Left lung (tissue), 4 donors: ENCODE measurements at regions not wholly inside any gene's neighbourhood (a gene's known extent, or its start where the extent isn't known, plus 50 kb on each side); places are given as distances from the start of the nearest gene placed in this dataset.

Experiments
- ATAC-seq: fragments of 200-7000 bp; cut with Tn5 transposase; one replicate; pipeline ENCODE4 v1.9.1; 2020; ENCODE audit warnings: moderate library complexity
- DNase-seq, 4 donors: peaks; one replicate each; pipeline ENCODE4 v3.0.0-alpha.2; 2013 to 2020
- H3K27ac ChIP-seq, 2 donors: fragments of 200-600 bp; sonication (generic) in 1 of 2; one replicate each; pipeline versions ENCODE4 v1.5.0 to v1.8.0; 2020 to 2021
- H3K27me3 ChIP-seq, 2 donors: fragments of 200-600 bp; sonication (generic) in 1 of 2; one replicate each; pipeline versions ENCODE4 v1.5.0 to v1.8.0; 2020 to 2021
- H3K36me3 ChIP-seq, 2 donors: fragments of 200-600 bp; sonication (generic) in 1 of 2; one replicate each; pipeline versions ENCODE4 v1.5.0 to v1.8.0; 2020 to 2021
- H3K4me1 ChIP-seq, 2 donors: fragments of 200-600 bp; one replicate each; pipeline ENCODE4 v1.8.0; 2021
- H3K4me3 ChIP-seq, 2 donors: fragments of 200-600 bp; sonication (generic) in 1 of 2; one replicate each; pipeline versions ENCODE4 v1.5.0 to v1.8.0; 2020 to 2021; ENCODE audit warnings: mild to moderate bottlenecking in 1 of 2
- H3K9me3 ChIP-seq, 2 donors: fragments of 200-600 bp; sonication (generic) in 1 of 2; one replicate each; pipeline versions ENCODE4 v1.5.0 to v1.8.0; 2020 to 2021
- intact Hi-C, 2 donors: fragments of 100-400 bp; cut with DNase I; formaldehyde crosslinking; loops; one replicate each; pipeline versions ENCODE4 v1.11.2 to v1.14.2; 2022
- TF ChIP-seq, protein P1 (sequence below), 2 donors: fragments of 200-600 bp; sonication (generic) in 1 of 2; IDR thresholded peaks; one replicate each; pipeline versions ENCODE4 v1.5.0 to v1.8.0; 2021; ENCODE audit warnings: antibody characterized with exemption in 2 of 2
- donor health status: DM: no; HTN: yes; CAD: no.
- donor health status: DM: no; HTN: no; CAD: no.

DNA sequence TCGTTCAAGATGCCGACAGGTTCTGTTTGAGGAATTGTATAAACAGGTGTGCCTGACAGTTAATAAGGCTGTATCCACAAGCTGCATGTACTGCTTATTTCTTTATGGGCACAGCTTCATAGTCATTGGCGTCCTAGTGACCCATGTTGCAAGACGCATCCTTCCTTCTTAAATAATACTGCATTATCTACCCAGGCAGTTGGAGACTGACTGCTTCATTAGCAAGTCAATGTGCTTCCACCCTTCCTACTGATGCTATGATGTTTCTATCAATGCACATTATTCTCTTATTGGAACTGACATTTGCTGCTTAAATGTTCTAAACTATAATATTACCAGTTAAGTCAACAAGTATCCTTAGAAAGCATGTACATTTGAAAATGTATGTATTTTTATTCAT lies 950.0 kb upstream of the MIR17HG start:
- peaks cover 0 to 17% of the 10 kb centered on the region in 2 donors for H3K9me3 ChIP-seq
- DNase-seq (no peak), ATAC-seq (no peak)
- intact Hi-C loops: no loop called here
- no peak overlapping the region for H3K27ac ChIP-seq
- no peaks in the 10 kb centered on the region for H3K36me3 ChIP-seq
- H3K27me3 ChIP-seq: no peaks in the 10 kb centered on the region
- no peaks in the 10 kb centered on the region for H3K4me1 ChIP-seq
- TF ChIP-seq, protein P1, sequence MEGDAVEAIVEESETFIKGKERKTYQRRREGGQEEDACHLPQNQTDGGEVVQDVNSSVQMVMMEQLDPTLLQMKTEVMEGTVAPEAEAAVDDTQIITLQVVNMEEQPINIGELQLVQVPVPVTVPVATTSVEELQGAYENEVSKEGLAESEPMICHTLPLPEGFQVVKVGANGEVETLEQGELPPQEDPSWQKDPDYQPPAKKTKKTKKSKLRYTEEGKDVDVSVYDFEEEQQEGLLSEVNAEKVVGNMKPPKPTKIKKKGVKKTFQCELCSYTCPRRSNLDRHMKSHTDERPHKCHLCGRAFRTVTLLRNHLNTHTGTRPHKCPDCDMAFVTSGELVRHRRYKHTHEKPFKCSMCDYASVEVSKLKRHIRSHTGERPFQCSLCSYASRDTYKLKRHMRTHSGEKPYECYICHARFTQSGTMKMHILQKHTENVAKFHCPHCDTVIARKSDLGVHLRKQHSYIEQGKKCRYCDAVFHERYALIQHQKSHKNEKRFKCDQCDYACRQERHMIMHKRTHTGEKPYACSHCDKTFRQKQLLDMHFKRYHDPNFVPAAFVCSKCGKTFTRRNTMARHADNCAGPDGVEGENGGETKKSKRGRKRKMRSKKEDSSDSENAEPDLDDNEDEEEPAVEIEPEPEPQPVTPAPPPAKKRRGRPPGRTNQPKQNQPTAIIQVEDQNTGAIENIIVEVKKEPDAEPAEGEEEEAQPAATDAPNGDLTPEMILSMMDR (IDR thresholded peaks at IDR 0.05): no peak
- no peak overlapping the region for H3K4me3 ChIP-seq

DNA sequence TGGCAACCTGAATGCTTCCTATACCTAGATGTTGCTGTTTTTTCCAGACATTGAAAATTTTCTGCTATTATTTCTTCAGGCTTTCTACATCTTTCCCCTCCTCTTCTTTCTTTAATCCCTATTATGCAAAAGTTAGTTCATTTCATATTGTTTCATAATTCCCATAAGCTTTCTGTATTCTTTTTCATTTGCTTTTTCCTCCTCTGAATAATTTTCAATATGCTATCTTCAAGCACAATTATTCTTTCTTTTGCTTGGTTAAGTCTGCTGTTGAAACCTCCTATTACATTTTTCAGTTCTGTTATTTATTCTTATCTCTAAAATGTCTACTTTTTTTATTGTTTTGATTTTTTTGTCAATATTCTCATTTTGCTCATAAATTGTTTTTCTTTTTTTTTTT lies 947.1 kb upstream of the MIR17HG start:
- H3K27ac ChIP-seq: no peak overlapping the region
- intact Hi-C loops: no loop called here
- ATAC-seq (no peak), DNase-seq (no peak)
- no peaks in the 10 kb centered on the region for H3K4me1 ChIP-seq
- TF ChIP-seq, protein P1 (IDR thresholded peaks at IDR 0.05): no peak
- no peaks in the 10 kb centered on the region for H3K27me3 ChIP-seq
- H3K36me3 ChIP-seq: no peaks in the 10 kb centered on the region
- H3K4me3 ChIP-seq: no peak overlapping the region
- H3K9me3 ChIP-seq: peaks cover 0 to 33% of the 10 kb centered on the region in 2 donors

DNA sequence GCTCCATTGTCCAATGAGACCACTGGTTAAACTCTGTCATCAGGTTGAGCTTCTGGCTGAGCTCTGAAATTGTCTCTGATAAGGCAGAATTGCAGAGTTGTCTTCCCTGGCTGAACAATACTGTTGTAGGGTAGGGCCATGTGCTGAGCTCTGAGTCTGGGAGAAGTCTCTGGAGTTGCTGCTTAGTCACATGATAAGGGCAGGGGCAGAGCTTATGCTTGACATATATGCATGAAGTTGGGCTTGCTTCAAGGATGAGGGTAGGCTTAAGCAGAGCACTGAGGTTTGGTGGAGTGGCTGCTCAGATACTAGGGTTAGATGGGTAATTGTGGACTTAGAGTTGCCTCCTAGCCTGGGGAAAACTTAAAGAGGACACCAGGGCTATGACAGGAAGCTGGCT lies 946.3 kb upstream of the MIR17HG start:
- Histone ChIP-seq H3K4me3 (no peak overlapping the region), H3K27ac (no peak overlapping the region), H3K27me3 (no peaks in the 10 kb centered on the region), H3K9me3 (peaks cover 0 to 33% of the 10 kb centered on the region in 2 donors), H3K4me1 (no peaks in the 10 kb centered on the region), H3K36me3 (no peaks in the 10 kb centered on the region)
- no peak for DNase-seq
- no peak for ATAC-seq
- TF ChIP-seq, protein P1 (IDR thresholded peaks at IDR 0.05): no peak
- intact Hi-C loops: no loop called here

DNA sequence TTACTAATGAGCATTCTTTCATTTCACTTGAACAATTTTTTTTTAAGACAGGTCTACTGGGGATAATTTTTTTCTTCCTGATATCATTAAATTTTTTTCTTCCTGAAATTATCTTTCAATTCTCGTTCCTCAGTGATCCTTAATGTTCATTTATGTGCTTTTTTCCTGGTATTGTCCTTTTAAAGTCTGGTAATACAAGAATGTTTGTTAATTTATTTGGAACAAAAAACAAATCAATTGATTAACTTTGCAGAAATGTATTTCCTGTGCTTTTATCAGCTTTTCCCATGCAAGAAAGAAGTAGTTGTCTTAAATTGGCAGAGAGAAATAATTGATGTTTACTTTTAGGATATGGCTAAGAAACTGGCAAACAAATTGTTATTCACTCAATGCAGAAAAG lies 945.4 kb upstream of the MIR17HG start:
- no peak for DNase-seq
- H3K27me3 ChIP-seq: no peaks in the 10 kb centered on the region

DNA sequence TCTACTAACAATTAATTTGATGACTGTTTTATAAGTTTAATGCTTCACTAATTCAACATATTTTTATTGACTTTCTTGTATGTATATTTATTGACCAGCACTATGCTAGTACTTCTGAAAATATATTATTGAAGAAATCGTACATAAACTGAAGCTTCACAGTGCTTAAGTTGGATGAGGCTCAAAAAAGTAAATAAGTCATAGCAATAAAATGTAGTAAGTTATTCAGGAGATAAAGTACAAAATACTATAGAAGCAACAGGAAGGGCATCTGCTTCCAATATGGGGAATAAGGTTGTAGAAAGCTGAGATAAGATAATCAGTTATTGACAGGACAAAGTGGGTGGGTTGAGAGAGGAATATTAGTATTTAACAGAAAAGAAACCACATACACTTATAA lies 944.9 kb upstream of the MIR17HG start:
- Histone ChIP-seq H3K27ac (no peak overlapping the region), H3K4me3 (no peak overlapping the region), H3K36me3 (no peaks in the 10 kb centered on the region), H3K27me3 (no peaks in the 10 kb centered on the region), H3K9me3 (peaks cover 0 to 33% of the 10 kb centered on the region in 2 donors), H3K4me1 (no peaks in the 10 kb centered on the region)
- TF ChIP-seq, protein P1 (IDR thresholded peaks at IDR 0.05): no peak
- intact Hi-C loops: no loop called here
- no peak for DNase-seq
- ATAC-seq: no peak

More for the DNA sequence above, 945.4 kb upstream of the MIR17HG start:
- Histone ChIP-seq H3K27ac (no peak overlapping the region), H3K4me1 (no peaks in the 10 kb centered on the region), H3K36me3 (no peaks in the 10 kb centered on the region), H3K4me3 (no peak overlapping the region), H3K9me3 (peaks cover 0 to 33% of the 10 kb centered on the region in 2 donors)
- ATAC-seq: no peak
- TF ChIP-seq, protein P1 (IDR thresholded peaks at IDR 0.05): no peak
- intact Hi-C loops: no loop called here
